ENCODE measurements at regions not wholly inside any gene's neighbourhood (a gene's known extent, or its start where the extent isn't known, plus 50 kb on each side); places are given as distances from the start of the nearest gene placed in this dataset.

DNA sequence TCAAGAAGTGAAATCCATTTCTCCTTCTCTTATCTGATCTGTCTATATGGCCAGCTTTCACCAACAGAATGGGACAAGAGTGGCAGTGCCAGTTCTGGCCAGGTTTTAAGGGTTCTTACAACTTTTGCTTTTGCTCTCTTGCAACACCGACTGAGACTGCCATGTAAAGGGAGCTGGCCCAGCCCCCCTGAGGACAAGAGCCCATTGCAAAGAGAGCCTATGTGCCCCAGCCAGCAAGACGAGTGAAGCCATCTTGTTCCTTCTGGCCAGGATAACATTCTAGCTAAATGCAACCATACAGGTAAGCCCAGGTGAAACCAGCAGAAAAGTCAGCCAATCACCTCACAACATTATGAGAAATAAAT is 101.0 kb upstream of the RND3 start:
- TF ChIP-seq POLR2AphosphoS5 (IDR thresholded peaks at IDR 0.05; ENCODE audit: borderline replicate concordance, low read depth, low read length) (no peak), EZH2 (IDR thresholded peaks at IDR 0.05) (no peak), FOXP2 (optimal IDR thresholded peaks at IDR 0.05; ENCODE audit: control extremely low read depth, extremely low read length, insufficient read depth) (no peak)
